Stimulated activated naive CD4-positive, alpha-beta T cell treated with Interleukin-2 at 50 U/mL for 16 hours (primary cell): ENCODE measurements at regions not wholly inside any gene's neighbourhood (a gene's known extent, or its start where the extent isn't known, plus 50 kb on each side); places are given as distances from the start of the nearest gene placed in this dataset.

ENCODE experiments used
- DNase-seq: peaks from one replicate; lab custom pipeline; 2025; lab: John Stamatoyannopoulos, UW

- DNase-seq = no peak
Observed at GRCh38 chr5:165631235-165631634, 2125.8 kb downstream of the MAT2B start.

- no peak for DNase-seq
Observed at GRCh38 chr5:165642366-165642765, 2136.9 kb downstream of the MAT2B start.

GRCh38 chr5:165665735-165666400, 2160.4 kb downstream of the MAT2B start:
- no peak for DNase-seq

- no peak for DNase-seq
Observed at GRCh38 chr5:165673499-165673898, 2168.1 kb downstream of the MAT2B start.

DNA sequence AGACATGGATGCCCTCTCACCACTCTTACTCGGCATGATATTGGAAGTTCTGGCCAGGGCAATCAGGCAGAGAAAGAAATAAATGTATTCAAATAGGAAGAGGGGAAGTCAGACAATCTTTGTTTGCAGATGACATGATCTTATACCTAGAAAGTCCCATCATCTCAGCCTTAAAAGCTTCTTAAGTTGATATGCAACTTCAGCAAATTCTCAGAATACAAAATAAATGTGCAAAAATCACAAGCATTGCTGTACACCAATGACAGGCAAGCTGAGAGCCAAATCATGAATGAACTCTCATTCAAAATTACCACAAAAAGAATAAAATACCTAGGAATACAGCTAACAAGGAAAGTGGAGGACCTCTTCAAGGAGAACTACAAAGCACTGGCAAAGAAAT, 2190.4 kb downstream of the MAT2B start:
- no peak for DNase-seq

- DNase-seq = no peak
Observed at GRCh38 chr5:165705960-165706359, 2200.5 kb downstream of the MAT2B start.

DNA sequence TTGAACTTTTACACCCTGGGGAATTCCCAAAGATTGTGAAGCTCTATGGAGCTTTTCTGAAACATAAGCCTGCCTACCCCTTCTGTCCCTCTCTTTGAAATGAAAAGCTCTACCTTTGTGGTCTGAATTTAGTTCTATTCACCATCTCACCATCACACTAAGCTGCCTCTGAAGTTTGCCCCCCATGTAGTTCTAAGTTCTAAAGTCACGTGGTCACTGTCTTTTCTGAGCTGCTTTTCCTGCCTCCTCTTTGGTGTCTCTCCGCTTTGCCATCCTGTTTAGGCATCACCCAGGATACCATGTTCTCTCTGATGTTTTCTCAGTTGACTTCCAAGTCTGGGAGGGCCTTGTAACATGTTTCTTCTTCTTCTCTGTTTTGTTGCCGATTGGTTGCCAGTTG, 2206.6 kb downstream of the MAT2B start:
- no peak for DNase-seq

DNA sequence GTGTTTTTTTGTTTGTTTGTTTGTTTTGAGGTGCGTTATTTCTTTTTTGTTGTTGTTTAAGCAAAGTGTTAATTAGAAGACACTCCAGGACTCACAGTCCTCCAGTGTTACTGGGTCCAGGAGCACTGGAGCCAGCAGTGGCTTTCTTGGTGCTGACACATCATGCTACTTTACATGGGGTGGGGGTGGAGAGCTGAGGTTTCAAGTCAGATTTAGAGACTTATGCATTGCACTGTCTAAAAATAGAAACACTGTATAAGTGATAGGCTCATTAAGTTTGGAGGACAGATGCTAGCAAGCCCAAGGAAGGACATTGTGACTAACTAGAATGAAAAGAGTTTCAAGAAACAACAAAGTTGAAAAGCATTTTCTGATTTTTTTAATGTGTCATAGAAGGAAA, 2209.2 kb downstream of the MAT2B start:
- no peak for DNase-seq

- DNase-seq = no peak
Observed at GRCh38 chr5:165720901-165721300, 2215.5 kb downstream of the MAT2B start.

- no peak for DNase-seq
Observed at GRCh38 chr5:165722401-165722800, 2217.0 kb downstream of the MAT2B start.

GRCh38 chr5:165723931-165724330, 2218.5 kb downstream of the MAT2B start:
- DNase-seq = no peak

DNA sequence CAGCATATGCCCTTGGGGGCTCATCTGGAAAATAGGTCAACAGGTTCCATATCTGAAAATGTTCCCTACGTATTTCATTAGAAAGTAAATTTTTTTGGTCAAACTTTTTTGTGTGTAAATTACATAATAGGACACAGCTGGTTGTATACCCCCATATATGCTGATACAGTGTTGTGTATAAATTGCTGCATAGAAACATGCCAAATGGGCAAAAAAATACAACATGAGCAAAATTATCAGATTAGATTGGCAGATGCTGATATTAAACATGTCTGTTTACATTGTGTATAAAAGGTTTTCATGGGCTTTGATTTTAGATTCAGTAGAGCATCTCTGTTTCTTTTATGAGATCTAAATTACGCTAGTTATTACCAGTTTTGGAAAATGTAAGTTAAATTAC, 2223.0 kb downstream of the MAT2B start:
- DNase-seq = no peak

- no peak for DNase-seq
Observed at GRCh38 chr5:165735388-165735787, 2230.0 kb downstream of the MAT2B start.

DNA sequence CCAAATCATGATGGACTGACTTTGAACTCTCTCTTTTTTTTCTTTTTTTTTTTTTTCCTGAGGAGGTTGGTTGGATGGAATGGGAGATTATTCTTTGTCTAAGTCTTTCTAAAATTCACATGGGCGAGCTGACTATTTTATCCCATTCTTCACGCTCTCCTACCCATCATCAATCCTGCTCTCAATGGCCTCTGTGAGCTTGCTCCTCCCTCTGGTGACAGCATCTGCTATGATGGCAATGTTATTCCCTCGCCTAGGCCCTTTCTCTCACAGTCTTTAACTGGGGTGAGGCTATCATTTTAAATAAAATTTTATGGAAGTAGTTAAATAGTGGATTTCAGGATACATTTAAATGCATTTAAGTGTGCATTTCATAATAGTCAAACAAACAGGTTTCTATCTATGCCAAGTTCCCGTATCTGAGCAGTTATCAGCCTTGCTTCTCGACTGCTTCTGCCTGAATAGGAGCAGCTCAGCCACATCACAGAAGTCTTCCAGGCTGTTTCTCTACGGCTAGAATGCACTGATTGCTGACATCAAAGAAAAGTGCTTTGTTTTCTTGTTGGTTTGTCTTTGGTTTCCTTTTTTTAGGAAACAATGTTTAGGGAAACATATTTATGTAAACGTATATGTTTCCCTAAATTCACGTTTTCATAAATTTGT, 2233.8 kb downstream of the MAT2B start:
- no peak for DNase-seq

DNA sequence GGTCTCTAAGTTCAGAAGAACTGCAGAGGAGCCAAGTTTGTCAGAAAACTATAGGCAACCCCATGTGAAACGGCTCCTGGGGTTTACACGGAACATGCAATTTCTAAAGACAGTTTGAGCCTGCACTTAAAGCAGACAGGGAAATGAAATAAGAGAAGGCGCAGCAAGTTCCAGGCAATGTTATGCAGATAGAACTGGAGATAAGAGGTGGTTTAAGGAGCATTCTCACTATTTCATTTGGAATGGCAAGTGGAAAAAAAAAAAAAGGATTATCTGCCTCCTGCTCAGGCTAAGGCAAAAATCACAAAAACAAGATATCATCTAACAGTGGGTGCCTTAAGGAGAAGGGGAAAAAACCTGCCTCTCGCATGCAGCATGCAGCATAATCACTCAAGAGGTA, 2252.4 kb downstream of the MAT2B start:
- no peak for DNase-seq

- no peak for DNase-seq
Observed at GRCh38 chr5:165775111-165775510, 2269.7 kb downstream of the MAT2B start.

DNA sequence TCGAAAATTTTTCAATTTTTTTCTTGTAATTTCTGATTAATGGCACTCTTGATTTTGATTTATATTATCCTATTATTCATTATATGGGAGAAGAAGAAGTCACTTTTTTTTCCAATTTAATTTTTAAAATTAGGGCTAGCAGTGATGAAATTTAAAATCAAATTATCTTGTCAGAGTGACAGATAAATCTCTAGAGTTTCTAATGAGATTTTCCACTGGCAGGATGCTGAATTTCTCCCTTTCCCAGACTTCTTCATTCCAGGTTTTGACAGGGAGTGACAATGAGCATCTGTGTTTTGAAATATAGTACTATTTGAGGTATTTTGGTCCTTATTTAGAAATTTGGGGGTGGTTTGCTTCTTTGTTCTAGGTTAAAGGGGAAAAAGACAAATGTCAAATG, 2274.1 kb downstream of the MAT2B start:
- no peak for DNase-seq

- DNase-seq = no peak
Observed at GRCh38 chr5:165780901-165781300, 2275.5 kb downstream of the MAT2B start.

GRCh38 chr5:165781738-165782137, 2276.3 kb downstream of the MAT2B start:
- DNase-seq = no peak

DNA sequence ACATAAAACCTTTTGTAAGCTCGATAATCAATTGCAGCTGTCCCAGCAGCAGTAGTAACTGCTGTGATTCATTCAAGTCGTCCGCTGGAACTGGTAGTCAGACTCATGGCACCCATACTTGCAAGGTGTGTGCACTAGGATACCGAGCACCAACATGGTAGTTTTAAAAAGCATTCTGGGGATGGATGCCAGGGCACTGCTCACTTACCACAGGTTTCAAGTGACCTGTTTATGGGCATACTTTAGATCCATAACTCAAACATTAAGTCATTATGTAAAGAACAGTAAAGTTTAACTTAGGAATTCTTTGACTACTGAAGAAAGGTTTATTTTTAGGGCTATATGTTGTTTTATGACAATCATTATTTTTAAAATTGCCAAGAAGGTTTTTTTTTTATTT, 2277.6 kb downstream of the MAT2B start:
- DNase-seq = no peak

GRCh38 chr5:165786073-165786472, 2280.7 kb downstream of the MAT2B start:
- DNase-seq = no peak

GRCh38 chr5:165795073-165795472, 2289.7 kb downstream of the MAT2B start:
- DNase-seq = no peak

- no peak for DNase-seq
Observed at GRCh38 chr5:165805756-165806155, 2300.3 kb downstream of the MAT2B start.

- no peak for DNase-seq
Observed at GRCh38 chr5:165808335-165808734, 2302.9 kb downstream of the MAT2B start.
